Thyroid gland (tissue), 4 donors: ENCODE measurements at regions not wholly inside any gene's neighbourhood (a gene's known extent, or its start where the extent isn't known, plus 50 kb on each side); places are given as distances from the start of the nearest gene placed in this dataset.

ENCODE experiments used
- DNase-seq, 2 donors: peaks; one replicate each; pipeline ENCODE4 v3.0.0-alpha.2; 2019
- H3K27ac ChIP-seq, 3 donors: fragments of 200-600 bp; sonication (generic); 1 replicate in 2 of 3; 2 replicates in 1 of 3; pipeline ENCODE4 v1.5.1; 2016 to 2019; ENCODE audit warnings: mild to moderate bottlenecking in 1 of 3, moderate library complexity in 1 of 3
- H3K27me3 ChIP-seq: fragments of 200-600 bp; sonication (generic); one replicate; pipeline ENCODE4 v1.5.1; 2019
- H3K36me3 ChIP-seq, 2 donors: fragments of 200-600 bp; sonication (generic); one replicate each; pipeline ENCODE4 v1.5.1; 2016 to 2019
- H3K4me1 ChIP-seq, 2 donors: fragments of 200-600 bp; sonication (generic); one replicate each; pipeline ENCODE4 v1.5.1; 2017 to 2019
- H3K4me3 ChIP-seq, 3 donors: fragments of 200-600 bp; sonication (generic); replicated peaks in 1 of 3; 1 replicate in 2 of 3; 2 replicates in 1 of 3; pipeline ENCODE4 v1.5.1; 2016; ENCODE audit warnings: mild to moderate bottlenecking in 1 of 3
- H3K9me3 ChIP-seq: fragments of 200-600 bp; sonication (generic); one replicate; pipeline ENCODE4 v1.5.1; 2017
- POLR2A ChIP-seq, 2 donors: fragments of 450-650 bp; IDR thresholded peaks; one replicate each; pipeline ENCODE4 v1.6.1; 2017; ENCODE audit warnings: antibody characterized with exemption in 2 of 2, mild to moderate bottlenecking in 2 of 2, moderate library complexity in 1 of 2
- WGBS, 2 donors: methylation state at CpG; one replicate each; pipeline ENCODE4 v1.1.5; 2017; 5-methylcytosine and 5-hydroxymethylcytosine counted together
- intact Hi-C: fragments of 100-400 bp; cut with DNase I; formaldehyde crosslinking; loops from one replicate; pipeline ENCODE4 v1.15.1; 2023
- TF ChIP-seq, protein P1 (sequence below), 6 experiments: fragments of 200-600 bp in 3 of 6; fragments of 450-650 bp in 3 of 6; sonication (generic) in 3 of 6; IDR thresholded peaks; one replicate each; pipeline ENCODE4 v1.5.1; 2016 to 2019; ENCODE audit warnings: antibody characterized with exemption in 6 of 6, mild to moderate bottlenecking in 2 of 6, inconsistent platforms in 1 of 6, moderate library complexity in 1 of 6

DNA sequence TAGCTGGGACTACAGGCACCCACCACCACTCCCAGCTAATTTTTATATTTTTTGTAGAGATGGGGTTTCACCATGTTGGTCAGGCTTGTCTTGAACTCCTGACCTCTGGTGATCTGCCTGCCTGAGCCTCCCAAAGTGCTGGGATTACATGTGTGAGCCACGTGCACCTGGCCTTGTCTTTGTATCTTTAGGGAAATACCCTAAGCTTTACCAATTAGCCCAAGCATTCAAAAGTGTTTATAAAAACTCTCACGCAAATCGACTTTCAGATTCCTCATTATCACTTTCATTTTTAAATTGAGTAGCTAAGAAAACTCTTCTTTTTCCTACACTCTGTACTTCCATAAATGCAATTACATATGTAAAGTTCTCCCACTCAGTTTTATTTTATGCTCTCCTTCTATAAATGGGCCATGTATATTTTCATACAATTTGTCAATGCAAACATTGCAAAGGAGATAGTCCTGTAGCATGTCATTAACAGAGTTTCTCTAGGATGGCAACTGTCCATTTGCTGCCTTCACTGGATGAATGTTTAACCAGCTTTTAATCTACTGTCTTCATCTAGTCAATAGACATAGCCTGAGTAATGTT lies 326.2 kb upstream of the LRATD1 start:
- 84 to 85% methylated on average over 3 of the region's 3 CpGs for WGBS, 2 donors
- no peaks in the 10 kb centered on the region for H3K4me1 ChIP-seq
- DNase-seq, result no peak
- H3K27ac ChIP-seq, result no peak overlapping the region
- no peaks in the 10 kb centered on the region for H3K36me3 ChIP-seq
- intact Hi-C loops, result no loop called here
- TF ChIP-seq POLR2A (IDR thresholded peaks at IDR 0.05), result no peak
- TF ChIP-seq, protein P1, sequence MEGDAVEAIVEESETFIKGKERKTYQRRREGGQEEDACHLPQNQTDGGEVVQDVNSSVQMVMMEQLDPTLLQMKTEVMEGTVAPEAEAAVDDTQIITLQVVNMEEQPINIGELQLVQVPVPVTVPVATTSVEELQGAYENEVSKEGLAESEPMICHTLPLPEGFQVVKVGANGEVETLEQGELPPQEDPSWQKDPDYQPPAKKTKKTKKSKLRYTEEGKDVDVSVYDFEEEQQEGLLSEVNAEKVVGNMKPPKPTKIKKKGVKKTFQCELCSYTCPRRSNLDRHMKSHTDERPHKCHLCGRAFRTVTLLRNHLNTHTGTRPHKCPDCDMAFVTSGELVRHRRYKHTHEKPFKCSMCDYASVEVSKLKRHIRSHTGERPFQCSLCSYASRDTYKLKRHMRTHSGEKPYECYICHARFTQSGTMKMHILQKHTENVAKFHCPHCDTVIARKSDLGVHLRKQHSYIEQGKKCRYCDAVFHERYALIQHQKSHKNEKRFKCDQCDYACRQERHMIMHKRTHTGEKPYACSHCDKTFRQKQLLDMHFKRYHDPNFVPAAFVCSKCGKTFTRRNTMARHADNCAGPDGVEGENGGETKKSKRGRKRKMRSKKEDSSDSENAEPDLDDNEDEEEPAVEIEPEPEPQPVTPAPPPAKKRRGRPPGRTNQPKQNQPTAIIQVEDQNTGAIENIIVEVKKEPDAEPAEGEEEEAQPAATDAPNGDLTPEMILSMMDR (IDR thresholded peaks at IDR 0.05), result no peak
- H3K4me3 ChIP-seq, result no peak overlapping the region
- H3K27me3 ChIP-seq, result no peaks in the 10 kb centered on the region
- H3K9me3 ChIP-seq, result no peaks in the 10 kb centered on the region

DNA sequence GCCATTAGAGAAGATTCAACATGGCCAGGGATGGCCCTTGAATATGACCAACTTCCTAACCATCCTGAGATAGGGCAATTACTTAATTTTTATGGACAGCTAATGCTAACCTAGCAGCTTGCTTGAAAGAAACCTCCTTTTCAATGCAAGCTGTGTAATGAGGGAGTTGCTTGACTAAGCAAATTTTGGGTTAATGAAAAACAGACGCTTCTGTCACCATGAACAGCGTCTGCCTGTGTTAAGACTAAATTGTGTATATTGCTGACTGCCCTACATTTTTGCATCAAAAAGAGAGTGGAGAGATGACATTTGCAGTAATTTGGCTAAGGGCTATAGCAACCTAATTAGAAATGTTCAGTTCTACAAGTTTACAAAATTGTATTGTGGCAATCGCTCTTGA lies 319.2 kb upstream of the LRATD1 start:
- no peaks in the 10 kb centered on the region for H3K9me3 ChIP-seq
- DNase-seq, result no peak
- H3K4me1 ChIP-seq, result no peaks in the 10 kb centered on the region
- H3K27ac ChIP-seq, result no peak overlapping the region
- H3K36me3 ChIP-seq, result no peaks in the 10 kb centered on the region
- WGBS, 2 donors, result 77 to 79% methylated on average over 3 of the region's 3 CpGs
- no peaks in the 10 kb centered on the region for H3K27me3 ChIP-seq
- intact Hi-C loops, result no loop called here
- no peak overlapping the region for H3K4me3 ChIP-seq
- no peak for TF ChIP-seq POLR2A (IDR thresholded peaks at IDR 0.05)
- TF ChIP-seq, protein P1 (IDR thresholded peaks at IDR 0.05), result no peak

DNA sequence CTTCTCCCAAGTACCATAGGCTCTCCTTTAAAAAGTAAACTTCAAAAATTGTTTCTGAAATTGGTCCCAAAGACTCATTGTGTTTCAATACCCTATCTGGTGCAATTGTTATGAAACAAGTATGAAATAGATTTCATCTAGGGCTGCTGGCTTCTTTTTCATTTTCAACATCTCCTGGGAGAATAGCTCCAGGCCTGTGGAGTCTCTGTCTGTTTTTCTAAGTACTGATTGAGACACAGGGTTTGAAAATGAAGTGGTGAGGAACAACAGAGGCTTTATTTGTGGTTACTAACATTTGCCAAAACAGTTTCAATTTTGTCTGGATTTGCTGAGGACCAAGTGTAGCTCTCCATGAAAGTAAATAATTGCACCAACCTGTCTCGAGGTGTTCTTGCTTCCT lies 315.9 kb upstream of the LRATD1 start:
- no peak overlapping the region for H3K27ac ChIP-seq
- no peak for DNase-seq
- H3K9me3 ChIP-seq, result no peaks in the 10 kb centered on the region
- H3K36me3 ChIP-seq, result no peaks in the 10 kb centered on the region
- TF ChIP-seq, protein P1 (IDR thresholded peaks at IDR 0.05), result no peak
- no peak for TF ChIP-seq POLR2A (IDR thresholded peaks at IDR 0.05)
- H3K4me1 ChIP-seq, result no peaks in the 10 kb centered on the region
- no peak overlapping the region for H3K4me3 ChIP-seq
- 70 to 76% methylated on average over 1 of the region's 1 CpG for WGBS, 2 donors
- intact Hi-C loops, result no loop called here
- H3K27me3 ChIP-seq, result no peaks in the 10 kb centered on the region

- TF ChIP-seq POLR2A (IDR thresholded peaks at IDR 0.05), result no peak
- TF ChIP-seq, protein P1 (IDR thresholded peaks at IDR 0.05), result no peak
- H3K9me3 ChIP-seq, result no peaks in the 10 kb centered on the region
- no peak overlapping the region for H3K27ac ChIP-seq
- no peak for DNase-seq
- no peaks in the 10 kb centered on the region for H3K4me1 ChIP-seq
- H3K4me3 ChIP-seq, result no peak overlapping the region
- intact Hi-C loops, result no loop called here
- H3K36me3 ChIP-seq, result no peaks in the 10 kb centered on the region
- 83 to 84% methylated on average over 4 of the region's 4 CpGs for WGBS, 2 donors
- H3K27me3 ChIP-seq, result no peaks in the 10 kb centered on the region
These were observed 311.2 kb upstream of the LRATD1 start for GRCh38 chr2:14321357-14321756.

- 68 to 69% methylated on average over 2 of the region's 2 CpGs for WGBS, 2 donors
- H3K27me3 ChIP-seq, result no peaks in the 10 kb centered on the region
- intact Hi-C loops, result no loop called here
These were observed 310.2 kb upstream of the LRATD1 start for GRCh38 chr2:14322306-14322705.

More at GRCh38 chr2:14322306-14322705, 310.2 kb upstream of the LRATD1 start:
- H3K9me3 ChIP-seq, result no peaks in the 10 kb centered on the region
- no peaks in the 10 kb centered on the region for H3K36me3 ChIP-seq
- TF ChIP-seq, protein P1 (IDR thresholded peaks at IDR 0.05), result no peak
- TF ChIP-seq POLR2A (IDR thresholded peaks at IDR 0.05), result no peak
- DNase-seq, result no peak
- H3K27ac ChIP-seq, result no peak overlapping the region
- H3K4me3 ChIP-seq, result no peak overlapping the region
- H3K4me1 ChIP-seq, result no peaks in the 10 kb centered on the region
